ENCODE measurements at regions not wholly inside any gene's neighbourhood (a gene's known extent, or its start where the extent isn't known, plus 50 kb on each side); places are given as distances from the start of the nearest gene placed in this dataset.

- TF ChIP-seq CTCF (IDR thresholded peaks at IDR 0.05; ENCODE audit: poor library complexity) = no peak
- TF ChIP-seq EZH2phosphoT487 (IDR thresholded peaks at IDR 0.05; ENCODE audit: low read depth, severe bottlenecking, unreplicated experiment) = no peak
- TF ChIP-seq EZH2 (IDR thresholded peaks at IDR 0.05; ENCODE audit: borderline replicate concordance) = no peak
- Histone ChIP-seq H4K20me1 (ENCODE audit: insufficient read depth, poor library complexity, severe bottlenecking) (no peaks in the 10 kb centered on the region), H3K79me2 (no peaks in the 10 kb centered on the region), H3K27ac (no peak overlapping the region), H2AFZ (no peak overlapping the region), H3K9me3 (ENCODE audit: low read depth) (no peaks in the 10 kb centered on the region), H3K9me2 (replicated peaks; ENCODE audit: insufficient read depth) (no peaks in the 10 kb centered on the region), H3K36me3 (replicated peaks; ENCODE audit: insufficient read depth, low read depth) (no peaks in the 10 kb centered on the region), H3K27me3 (peaks cover 4% of the 10 kb centered on the region), H3K4me3 (no peak overlapping the region), H3K4me2 (no peak overlapping the region), H3K4me1 (ENCODE audit: insufficient read depth) (no peaks in the 10 kb centered on the region)
- WGBS (ENCODE audit: low lambda C conversion rate, missing lambda C conversion rate) = 91% methylated on average over 2 of the region's 2 CpGs
- DNase-seq (ENCODE audit: low spot score) = no peak
These were observed 214.0 kb downstream of the KLF13 start for GRCh38 chr15:31540633-31541032.

- TF ChIP-seq CTCF (IDR thresholded peaks at IDR 0.05; ENCODE audit: poor library complexity) (no peak), EZH2phosphoT487 (IDR thresholded peaks at IDR 0.05; ENCODE audit: low read depth, severe bottlenecking, unreplicated experiment) (no peak), EZH2 (IDR thresholded peaks at IDR 0.05; ENCODE audit: borderline replicate concordance) (no peak)
- peaks cover 4% of the 10 kb centered on the region for H3K27me3 ChIP-seq
- no peak overlapping the region for H3K4me2 ChIP-seq
- no peaks in the 10 kb centered on the region for H3K4me1 ChIP-seq (ENCODE audit: insufficient read depth)
- no peaks in the 10 kb centered on the region for H3K9me3 ChIP-seq (ENCODE audit: low read depth)
- H4K20me1 ChIP-seq (ENCODE audit: insufficient read depth, poor library complexity, severe bottlenecking) = no peaks in the 10 kb centered on the region
- H3K79me2 ChIP-seq = no peaks in the 10 kb centered on the region
- H3K27ac ChIP-seq = no peak overlapping the region
- no peaks in the 10 kb centered on the region for H3K9me2 ChIP-seq (replicated peaks; ENCODE audit: insufficient read depth)
- no peak overlapping the region for H3K4me3 ChIP-seq
- H2AFZ ChIP-seq = no peak overlapping the region
- H3K36me3 ChIP-seq (replicated peaks; ENCODE audit: insufficient read depth, low read depth) = no peaks in the 10 kb centered on the region
- no peak for DNase-seq (ENCODE audit: low spot score)
These were observed 217.7 kb downstream of the KLF13 start for GRCh38 chr15:31544361-31544760.

GRCh38 chr15:31545257-31545656 lies 218.6 kb downstream of the KLF13 start:
- H3K9me3 ChIP-seq (ENCODE audit: low read depth) = no peaks in the 10 kb centered on the region
- no peak for DNase-seq (ENCODE audit: low spot score)
- H3K27ac ChIP-seq = no peak overlapping the region
- H2AFZ ChIP-seq = no peak overlapping the region
- no peaks in the 10 kb centered on the region for H3K4me1 ChIP-seq (ENCODE audit: insufficient read depth)
- H3K36me3 ChIP-seq (replicated peaks; ENCODE audit: insufficient read depth, low read depth) = no peaks in the 10 kb centered on the region
- H3K79me2 ChIP-seq = no peaks in the 10 kb centered on the region
- H3K9me2 ChIP-seq (replicated peaks; ENCODE audit: insufficient read depth) = no peaks in the 10 kb centered on the region
- TF ChIP-seq EZH2 (IDR thresholded peaks at IDR 0.05; ENCODE audit: borderline replicate concordance) (no peak), CTCF (IDR thresholded peaks at IDR 0.05; ENCODE audit: poor library complexity) (no peak), EZH2phosphoT487 (IDR thresholded peaks at IDR 0.05; ENCODE audit: low read depth, severe bottlenecking, unreplicated experiment) (no peak)
- no peak overlapping the region for H3K4me2 ChIP-seq
- no peak overlapping the region for H3K4me3 ChIP-seq
- peaks cover 4% of the 10 kb centered on the region for H3K27me3 ChIP-seq
- no peaks in the 10 kb centered on the region for H4K20me1 ChIP-seq (ENCODE audit: insufficient read depth, poor library complexity, severe bottlenecking)

All from hepatocyte (in vitro differentiated cells).